ENCODE measurements at regions not wholly inside any gene's neighbourhood (a gene's known extent, or its start where the extent isn't known, plus 50 kb on each side); places are given as distances from the start of the nearest gene placed in this dataset.

GRCh38 chr10:70981936-70982335 lies 93.6 kb upstream of the PCBD1 start:
- Mint-ChIP-seq H3K4me3 (ENCODE audit: unreplicated experiment) (no peak overlapping the region), H3K36me3 (ENCODE audit: unreplicated experiment) (no peaks in the 10 kb centered on the region), H3K4me1 (ENCODE audit: unreplicated experiment) (no peaks in the 10 kb centered on the region), H3K27me3 (ENCODE audit: unreplicated experiment) (peaks cover 22% of the 10 kb centered on the region), H3K9me3 (ENCODE audit: unreplicated experiment) (no peaks in the 10 kb centered on the region), H3K27ac (ENCODE audit: unreplicated experiment) (no peak overlapping the region)
- no peak for DNase-seq (ENCODE audit: extremely low spot score, unreplicated experiment)
- TF ChIP-seq CTCF (IDR thresholded peaks at IDR 0.05), result no peak

- Mint-ChIP-seq H3K4me3 (ENCODE audit: unreplicated experiment) (no peak overlapping the region), H3K27me3 (ENCODE audit: unreplicated experiment) (peaks cover 22% of the 10 kb centered on the region), H3K27ac (ENCODE audit: unreplicated experiment) (no peak overlapping the region), H3K4me1 (ENCODE audit: unreplicated experiment) (no peaks in the 10 kb centered on the region), H3K36me3 (ENCODE audit: unreplicated experiment) (no peaks in the 10 kb centered on the region), H3K9me3 (ENCODE audit: unreplicated experiment) (no peaks in the 10 kb centered on the region)
- no peak for TF ChIP-seq CTCF (IDR thresholded peaks at IDR 0.05)
- DNase-seq (ENCODE audit: extremely low spot score, unreplicated experiment), result no peak
Measured at GRCh38 chr10:70982443-70982842, 94.1 kb upstream of the PCBD1 start.

- Mint-ChIP-seq H3K27ac (ENCODE audit: unreplicated experiment) (no peak overlapping the region), H3K9me3 (ENCODE audit: unreplicated experiment) (no peaks in the 10 kb centered on the region), H3K4me1 (ENCODE audit: unreplicated experiment) (peaks cover 3% of the 10 kb centered on the region), H3K27me3 (ENCODE audit: unreplicated experiment) (peaks cover 15% of the 10 kb centered on the region), H3K4me3 (ENCODE audit: unreplicated experiment) (no peak overlapping the region), H3K36me3 (ENCODE audit: unreplicated experiment) (no peaks in the 10 kb centered on the region)
- no peak for DNase-seq (ENCODE audit: extremely low spot score, unreplicated experiment)
- TF ChIP-seq CTCF (IDR thresholded peaks at IDR 0.05), result no peak
Measured at GRCh38 chr10:70984986-70985722, 96.8 kb upstream of the PCBD1 start.

- TF ChIP-seq CTCF (IDR thresholded peaks at IDR 0.05), result no peak
- DNase-seq (ENCODE audit: extremely low spot score, unreplicated experiment), result no peak
- H3K4me1 Mint-ChIP-seq (ENCODE audit: unreplicated experiment), result peaks cover 3% of the 10 kb centered on the region
- no peaks in the 10 kb centered on the region for H3K9me3 Mint-ChIP-seq (ENCODE audit: unreplicated experiment)
- no peak overlapping the region for H3K4me3 Mint-ChIP-seq (ENCODE audit: unreplicated experiment)
- H3K27me3 Mint-ChIP-seq (ENCODE audit: unreplicated experiment), result peaks cover 17% of the 10 kb centered on the region
- H3K27ac Mint-ChIP-seq (ENCODE audit: unreplicated experiment), result no peak overlapping the region
- H3K36me3 Mint-ChIP-seq (ENCODE audit: unreplicated experiment), result no peaks in the 10 kb centered on the region
Measured at GRCh38 chr10:70985824-70986622, 97.7 kb upstream of the PCBD1 start.

- Mint-ChIP-seq H3K4me3 (ENCODE audit: unreplicated experiment) (no peak overlapping the region), H3K27ac (ENCODE audit: unreplicated experiment) (no peak overlapping the region), H3K9me3 (ENCODE audit: unreplicated experiment) (no peaks in the 10 kb centered on the region), H3K4me1 (ENCODE audit: unreplicated experiment) (peaks cover 3% of the 10 kb centered on the region), H3K27me3 (ENCODE audit: unreplicated experiment) (peaks cover 17% of the 10 kb centered on the region), H3K36me3 (ENCODE audit: unreplicated experiment) (no peaks in the 10 kb centered on the region)
- no peak for DNase-seq (ENCODE audit: extremely low spot score, unreplicated experiment)
- TF ChIP-seq CTCF (IDR thresholded peaks at IDR 0.05), result no peak
Measured at GRCh38 chr10:70986623-70986950, 98.2 kb upstream of the PCBD1 start.

Measured in osteocyte (in vitro differentiated cells).